Endothelial cell of umbilical vein (primary cell): ENCODE measurements at regions not wholly inside any gene's neighbourhood (a gene's known extent, or its start where the extent isn't known, plus 50 kb on each side); places are given as distances from the start of the nearest gene placed in this dataset.

Experiments used
- BruUV-seq: library from RNA; stranded (reverse); fragments of 400-500 nt; replicated peaks from 2 replicates; lab custom pipeline; 2021; lab: Mats Ljungman, UMichigan
- CTCF ChIA-PET: fragments of 300-600, 350-600 bp; sonication (Branson Sonifier 250); formaldehyde crosslinking; loops from one replicate; lab custom pipeline; 2021; ENCODE audit warnings: antibody characterized with exemption, inconsistent platforms; lab: Charles Lee
- POLR2A ChIA-PET: fragments of 300-600, 350-600 bp; sonication (Branson Sonifier 250); formaldehyde crosslinking; loops from one replicate; lab custom pipeline; 2021; ENCODE audit warnings: antibody characterized with exemption, inconsistent platforms; lab: Charles Lee
- DNase-seq: peaks from one replicate; pipeline ENCODE4 v3.0.0-alpha.2; 2011; ENCODE audit warnings: low read depth, low spot score
- FAIRE-seq: peaks from 2 replicates; lab custom pipeline; 2011; peaks lifted over from hg19 to GRCh38; lab: Jason Lieb, UNC
- H2AFZ ChIP-seq: 2 replicates; pipeline ENCODE4 v1.6.0; 2012; ENCODE audit warnings: low read depth, low read length, control low read depth, inconsistent platforms
- H3K27ac ChIP-seq: 2 replicates; pipeline ENCODE4 v1.5.1; 2011; ENCODE audit warnings: low read depth, mild to moderate bottlenecking, control low read depth, low read length, moderate library complexity; ENCODE audit not compliant: insufficient read depth
- H3K27me3 ChIP-seq, 2 experiments: 2 replicates each; pipeline versions ENCODE4 v1.6.0 to v1.6.1; 2011; ENCODE audit warnings: low read length in 2 of 2, mixed read lengths in 1 of 2; ENCODE audit not compliant: control insufficient read depth in 2 of 2, insufficient read depth in 2 of 2
- H3K36me3 ChIP-seq, 2 experiments: 2 replicates in 1 of 2; 3 replicates in 1 of 2; pipeline ENCODE4 v1.5.1; 2011; ENCODE audit warnings: low read length in 2 of 2, mild to moderate bottlenecking in 1 of 2, moderate library complexity in 1 of 2; ENCODE audit not compliant: control insufficient read depth in 2 of 2, insufficient read depth in 2 of 2; ENCODE audit errors: extremely low read depth in 1 of 2
- H3K4me1 ChIP-seq: 3 replicates; pipeline ENCODE4 v1.5.1; 2011; ENCODE audit warnings: mild to moderate bottlenecking, low read length; ENCODE audit not compliant: control insufficient read depth, insufficient read depth; ENCODE audit errors: extremely low read depth
- H3K4me2 ChIP-seq: 2 replicates; pipeline ENCODE4 v1.6.1; 2011; ENCODE audit warnings: low read length, control low read depth, mixed read lengths; ENCODE audit not compliant: insufficient read depth
- H3K4me3 ChIP-seq, 3 experiments: fragments of 200-600 bp in 1 of 3; sonication (generic), shearing (Covaris generic) in 1 of 3; replicated peaks in 1 of 3; 2 replicates each; pipeline ENCODE4 v1.5.1; 2011 to 2016; ENCODE audit warnings: control low read depth in 3 of 3, low read length in 3 of 3, mild to moderate bottlenecking in 2 of 3, inconsistent platforms in 1 of 3, low read depth in 1 of 3, moderate library complexity in 1 of 3; ENCODE audit not compliant: insufficient read depth in 1 of 3
- H3K79me2 ChIP-seq: 2 replicates; pipeline ENCODE4 v1.6.0; 2012; ENCODE audit warnings: low read length, inconsistent platforms; ENCODE audit not compliant: control insufficient read depth, insufficient read depth
- H3K9ac ChIP-seq: replicated peaks from 2 replicates; pipeline ENCODE3; 2011; ENCODE audit warnings: low read length, control low read depth; ENCODE audit not compliant: insufficient read depth; ENCODE audit errors: extremely low read depth
- H3K9me1 ChIP-seq: replicated peaks from 3 replicates; pipeline ENCODE4 v1.6.0; 2011; ENCODE audit warnings: mild to moderate bottlenecking, low read length; ENCODE audit not compliant: control insufficient read depth, insufficient read depth; ENCODE audit errors: extremely low read depth
- H3K9me3 ChIP-seq: replicated peaks from 2 replicates; pipeline ENCODE4 v1.5.1; 2012; ENCODE audit warnings: low read length, inconsistent platforms; ENCODE audit not compliant: control insufficient read depth, insufficient read depth
- H4K20me1 ChIP-seq: replicated peaks from 2 replicates; pipeline ENCODE3; 2011; ENCODE audit warnings: mild to moderate bottlenecking, low read length; ENCODE audit not compliant: control insufficient read depth, insufficient read depth; ENCODE audit errors: extremely low read depth
- CTCF ChIP-seq, 2 donors: IDR thresholded peaks; 1 replicate in 1 of 2; 2 replicates in 1 of 2; pipeline ENCODE4 v1.5.1; 2011; ENCODE audit warnings: low read length in 2 of 2, mild to moderate bottlenecking in 2 of 2, moderate library complexity in 2 of 2, control low read depth in 1 of 2, inconsistent platforms in 1 of 2, low read depth in 1 of 2; ENCODE audit not compliant: insufficient read depth in 1 of 2; ENCODE audit errors: extremely low read depth in 1 of 2
- EZH2 ChIP-seq: IDR thresholded peaks from 2 replicates; pipeline ENCODE4 v1.6.1; 2012; ENCODE audit warnings: borderline replicate concordance, low read depth, mild to moderate bottlenecking, moderate library complexity, low read length, inconsistent platforms; ENCODE audit not compliant: severe bottlenecking
- GATA2 ChIP-seq: IDR thresholded peaks from 2 replicates; pipeline ENCODE4 v1.7.0; 2011; ENCODE audit warnings: low read depth, mild to moderate bottlenecking, moderate library complexity, mixed read lengths, low read length; ENCODE audit not compliant: insufficient read length, insufficient read depth
- JUN ChIP-seq: IDR thresholded peaks from 2 replicates; pipeline ENCODE4 v1.6.1; 2011; ENCODE audit warnings: borderline replicate concordance, low read depth; ENCODE audit not compliant: insufficient read length, insufficient read depth
- MYC ChIP-seq: IDR thresholded peaks from one replicate; pipeline ENCODE4 v1.6.1; 2011; ENCODE audit warnings: mild to moderate bottlenecking, low read depth, low read length
- POLR2A ChIP-seq: IDR thresholded peaks from 2 replicates; pipeline ENCODE4 v1.6.1; 2012; ENCODE audit warnings: low read depth, mild to moderate bottlenecking, control low read depth, low read length
- dilution Hi-C: fragments of 300-500 bp; cut with MboI; formaldehyde crosslinking; loops from one replicate; pipeline ENCODE4 v1.15.0; 2019; ENCODE audit warnings: low sequenced_read_pairs; ENCODE audit not compliant: extremely low pct_ligation_motif_present
- intact Hi-C: fragments of 100-400 bp; cut with micrococcal nuclease; formaldehyde crosslinking; loops from one replicate; pipeline ENCODE4 v1.10.0; 2022

GRCh38 chr1:8127171-8127641, 101.1 kb upstream of the ERRFI1 start:
- no peaks in the 10 kb centered on the region for H3K9me1 ChIP-seq
- no peak overlapping the region for H3K27ac ChIP-seq
- no peak overlapping the region for H3K9ac ChIP-seq
- H3K9me3 ChIP-seq: no peaks in the 10 kb centered on the region
- H3K4me1 ChIP-seq: peaks cover 11% of the 10 kb centered on the region
- dilution Hi-C loops (no loop called here), intact Hi-C loops (no loop called here)
- H4K20me1 ChIP-seq: no peaks in the 10 kb centered on the region
- no peaks in the 10 kb centered on the region for H3K36me3 ChIP-seq
- CTCF ChIA-PET: no interaction called here
- no peak overlapping the region for H3K4me3 ChIP-seq
- no peak for FAIRE-seq
- no peak overlapping the region for H3K4me2 ChIP-seq
- POLR2A ChIA-PET: no interaction called here
- BruUV-seq: no TSS peak
- TF ChIP-seq POLR2A: no peak
- TF ChIP-seq CTCF (IDR thresholded peaks at IDR 0.05; ENCODE audit: extremely low read depth in 1 of 2, insufficient read depth in 1 of 2, low read depth in 1 of 2, low read length in 2 of 2): no peak
- TF ChIP-seq MYC: no peak
- TF ChIP-seq JUN: no peak
- no peak for TF ChIP-seq GATA2
- no peak for TF ChIP-seq EZH2
- no peak for DNase-seq
- H2AFZ ChIP-seq: no peak overlapping the region
- H3K79me2 ChIP-seq: no peaks in the 10 kb centered on the region
- no peaks in the 10 kb centered on the region for H3K27me3 ChIP-seq
